IgD-negative memory B cell (primary cell): ENCODE measurements at regions not wholly inside any gene's neighbourhood (a gene's known extent, or its start where the extent isn't known, plus 50 kb on each side); places are given as distances from the start of the nearest gene placed in this dataset.
"Not testable (repeated sequence)": the region's sequence is repeated elsewhere in the genome, so short reads cannot be mapped to it uniquely, and the experiment has no call there.

Source experiments
- H3K27ac Mint-ChIP-seq, 3 donors: one replicate each; pipeline ENCODE4 v1.8.0; 2020 to 2022; ENCODE audit warnings: mild to moderate bottlenecking in 3 of 3, mixed read lengths in 3 of 3, moderate library complexity in 1 of 3
- H3K27me3 Mint-ChIP-seq: one replicate; pipeline ENCODE4 v1.8.0; 2021; ENCODE audit warnings: mixed read lengths
- H3K36me3 Mint-ChIP-seq: one replicate; pipeline ENCODE4 v1.8.0; 2020; ENCODE audit warnings: mild to moderate bottlenecking, mixed read lengths
- H3K4me1 Mint-ChIP-seq, 3 donors: one replicate each; pipeline ENCODE4 v1.8.0; 2020 to 2022; ENCODE audit warnings: mixed read lengths in 3 of 3, mild to moderate bottlenecking in 1 of 3
- H3K4me3 Mint-ChIP-seq, 4 donors: one replicate each; pipeline ENCODE4 v1.8.0; 2020 to 2022; ENCODE audit warnings: mild to moderate bottlenecking in 4 of 4, mixed read lengths in 4 of 4, moderate library complexity in 3 of 4
- H3K9me3 Mint-ChIP-seq, 3 donors: one replicate each; pipeline ENCODE4 v1.8.0; 2020 to 2021; ENCODE audit warnings: mixed read lengths in 3 of 3, mild to moderate bottlenecking in 1 of 3

- Mint-ChIP-seq H3K4me3 (peak overlapping the region in 1 of 4 donors; percentile 59), H3K27me3 (peaks cover 14% of the 10 kb centered on the region), H3K4me1 (peaks cover 0 to 6% (median 0%) of the 10 kb centered on the region in 3 donors), H3K9me3 (no peaks in the 10 kb centered on the region), H3K27ac (no peak overlapping the region), H3K36me3 (no peaks in the 10 kb centered on the region)
Observed at GRCh38 chr3:139110072-139110830, 65.6 kb upstream of the PRR23C start.

- H3K36me3 Mint-ChIP-seq, H3K27ac Mint-ChIP-seq, H3K9me3 Mint-ChIP-seq, H3K4me1 Mint-ChIP-seq: not testable (repeated sequence)
- Mint-ChIP-seq H3K4me3 (peak overlapping the region in 1 of 4 donors; percentile 59), H3K27me3 (peaks cover 14% of the 10 kb centered on the region)
Observed at GRCh38 chr3:139110929-139111328, 66.2 kb upstream of the PRR23C start.

- Mint-ChIP-seq H3K27me3 (peaks cover 14% of the 10 kb centered on the region), H3K36me3 (no peaks in the 10 kb centered on the region), H3K4me3 (no peak overlapping the region), H3K4me1 (peaks cover 0 to 6% (median 0%) of the 10 kb centered on the region in 3 donors), H3K9me3 (no peaks in the 10 kb centered on the region), H3K27ac (no peak overlapping the region)
Observed at GRCh38 chr3:139111392-139112229, 66.9 kb upstream of the PRR23C start.

GRCh38 chr3:139112230-139112558 is 67.5 kb upstream of the PRR23C start:
- Mint-ChIP-seq H3K36me3 (no peaks in the 10 kb centered on the region), H3K4me3 (no peak overlapping the region), H3K9me3 (no peaks in the 10 kb centered on the region), H3K27ac (no peak overlapping the region), H3K4me1 (peaks cover 0 to 6% (median 0%) of the 10 kb centered on the region in 3 donors), H3K27me3 (peaks cover 14% of the 10 kb centered on the region)

- H3K4me3 Mint-ChIP-seq = no peak overlapping the region
- H3K9me3 Mint-ChIP-seq = no peaks in the 10 kb centered on the region
- H3K36me3 Mint-ChIP-seq = no peaks in the 10 kb centered on the region
- H3K27ac Mint-ChIP-seq = no peak overlapping the region
- H3K4me1 Mint-ChIP-seq = peaks cover 0 to 6% (median 0%) of the 10 kb centered on the region in 3 donors
- peaks cover 14% of the 10 kb centered on the region for H3K27me3 Mint-ChIP-seq
Observed at GRCh38 chr3:139113231-139113992, 68.7 kb upstream of the PRR23C start.

GRCh38 chr3:139113993-139114375 is 69.3 kb upstream of the PRR23C start:
- H3K27me3 Mint-ChIP-seq = peaks cover 14% of the 10 kb centered on the region
- peaks cover 0 to 6% (median 0%) of the 10 kb centered on the region in 3 donors for H3K4me1 Mint-ChIP-seq
- H3K9me3 Mint-ChIP-seq = no peaks in the 10 kb centered on the region
- no peak overlapping the region for H3K27ac Mint-ChIP-seq
- no peaks in the 10 kb centered on the region for H3K36me3 Mint-ChIP-seq
- no peak overlapping the region for H3K4me3 Mint-ChIP-seq

- not testable (repeated sequence) for H3K9me3 Mint-ChIP-seq, H3K4me3 Mint-ChIP-seq, H3K27me3 Mint-ChIP-seq, H3K36me3 Mint-ChIP-seq, H3K27ac Mint-ChIP-seq, H3K4me1 Mint-ChIP-seq
Observed at GRCh38 chr3:139116631-139117030, 71.9 kb upstream of the PRR23C start.

- Mint-ChIP-seq H3K36me3 (no peaks in the 10 kb centered on the region), H3K4me3 (no peak overlapping the region), H3K9me3 (peaks cover 0 to 1% (median 0%) of the 10 kb centered on the region in 3 donors), H3K27me3 (peaks cover 3% of the 10 kb centered on the region), H3K4me1 (no peaks in the 10 kb centered on the region), H3K27ac (no peak overlapping the region)
Observed at GRCh38 chr3:139117136-139117675, 72.5 kb upstream of the PRR23C start.

- Mint-ChIP-seq H3K9me3 (peaks cover 0 to 1% (median 0%) of the 10 kb centered on the region in 3 donors), H3K27me3 (peaks cover 1% of the 10 kb centered on the region)
Observed at GRCh38 chr3:139117883-139118760, 73.4 kb upstream of the PRR23C start.

GRCh38 chr3:139118835-139119234 is 74.1 kb upstream of the PRR23C start:
- Mint-ChIP-seq H3K27me3 (peaks cover 1% of the 10 kb centered on the region), H3K4me1 (no peaks in the 10 kb centered on the region), H3K4me3 (no peak overlapping the region), H3K36me3 (no peaks in the 10 kb centered on the region), H3K27ac (no peak overlapping the region), H3K9me3 (peaks cover 0 to 1% (median 0%) of the 10 kb centered on the region in 3 donors)

More at GRCh38 chr3:139117883-139118760, 73.4 kb upstream of the PRR23C start:
- no peaks in the 10 kb centered on the region for H3K36me3 Mint-ChIP-seq
- H3K4me3 Mint-ChIP-seq = no peak overlapping the region
- no peaks in the 10 kb centered on the region for H3K4me1 Mint-ChIP-seq
- no peak overlapping the region for H3K27ac Mint-ChIP-seq

GRCh38 chr3:139119331-139120025 is 74.8 kb upstream of the PRR23C start:
- Mint-ChIP-seq H3K27me3 (peaks cover 1% of the 10 kb centered on the region), H3K4me3 (no peak overlapping the region), H3K9me3 (peaks cover 0 to 1% (median 0%) of the 10 kb centered on the region in 3 donors), H3K36me3 (no peaks in the 10 kb centered on the region), H3K4me1 (no peaks in the 10 kb centered on the region), H3K27ac (no peak overlapping the region)

GRCh38 chr3:139120086-139121056 is 75.7 kb upstream of the PRR23C start:
- Mint-ChIP-seq H3K4me1 (no peaks in the 10 kb centered on the region), H3K27ac (no peak overlapping the region), H3K27me3 (peaks cover 1% of the 10 kb centered on the region), H3K36me3 (no peaks in the 10 kb centered on the region), H3K4me3 (no peak overlapping the region), H3K9me3 (peaks cover 0 to 1% (median 0%) of the 10 kb centered on the region in 3 donors)
